Epithelial cell of esophagus (primary cell): ENCODE measurements at regions not wholly inside any gene's neighbourhood (a gene's known extent, or its start where the extent isn't known, plus 50 kb on each side); places are given as distances from the start of the nearest gene placed in this dataset.
"Not testable (repeated sequence)": the region's sequence is repeated elsewhere in the genome, so short reads cannot be mapped to it uniquely, and the experiment has no call there.

Experiments used
- DNase-seq: peaks from one replicate; pipeline ENCODE4 v3.0.0; 2010; ENCODE audit warnings: low read depth
- H3K4me3 ChIP-seq: 2 replicates; pipeline ENCODE4 v1.5.1; 2011; ENCODE audit warnings: mild to moderate bottlenecking, low read length, control low read depth
- TF ChIP-seq, protein P1 (sequence below): IDR thresholded peaks from 2 replicates; pipeline ENCODE4 v1.5.1; 2011; ENCODE audit warnings: low read depth, mild to moderate bottlenecking, low read length, control low read depth, inconsistent platforms; ENCODE audit not compliant: insufficient read depth; ENCODE audit errors: missing control alignments

DNA sequence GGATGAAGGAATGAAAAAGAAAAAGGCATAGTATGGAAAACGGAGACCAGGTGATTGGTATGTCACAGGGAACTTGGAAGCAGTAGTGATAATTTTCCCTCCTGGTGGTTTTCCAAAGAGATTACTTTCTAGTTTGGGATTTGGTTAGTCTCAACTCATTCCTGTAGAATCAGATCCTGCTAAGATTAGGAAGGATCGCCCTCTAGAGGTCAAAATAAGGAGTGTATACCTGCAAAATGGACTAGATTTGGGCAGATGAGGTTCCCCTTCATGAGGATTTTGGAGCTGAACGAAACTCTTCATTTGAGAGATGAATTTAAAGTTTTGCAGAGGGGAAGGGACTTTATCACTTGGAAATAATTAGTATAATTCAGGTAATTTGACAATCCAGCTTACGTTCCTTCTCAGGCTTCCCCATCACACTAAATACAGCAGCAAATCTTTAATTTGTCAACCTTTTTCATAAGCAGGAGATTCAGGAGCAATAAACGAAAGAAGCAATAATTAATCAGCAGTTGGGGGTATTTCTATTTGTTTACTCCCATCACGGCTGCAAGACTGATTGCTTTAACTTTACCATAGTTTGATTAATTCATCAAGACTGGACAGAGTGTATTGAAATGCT is 65.2 kb downstream of the CCDC195 start:
- H3K4me3 ChIP-seq = no peak overlapping the region
- TF ChIP-seq, protein P1, sequence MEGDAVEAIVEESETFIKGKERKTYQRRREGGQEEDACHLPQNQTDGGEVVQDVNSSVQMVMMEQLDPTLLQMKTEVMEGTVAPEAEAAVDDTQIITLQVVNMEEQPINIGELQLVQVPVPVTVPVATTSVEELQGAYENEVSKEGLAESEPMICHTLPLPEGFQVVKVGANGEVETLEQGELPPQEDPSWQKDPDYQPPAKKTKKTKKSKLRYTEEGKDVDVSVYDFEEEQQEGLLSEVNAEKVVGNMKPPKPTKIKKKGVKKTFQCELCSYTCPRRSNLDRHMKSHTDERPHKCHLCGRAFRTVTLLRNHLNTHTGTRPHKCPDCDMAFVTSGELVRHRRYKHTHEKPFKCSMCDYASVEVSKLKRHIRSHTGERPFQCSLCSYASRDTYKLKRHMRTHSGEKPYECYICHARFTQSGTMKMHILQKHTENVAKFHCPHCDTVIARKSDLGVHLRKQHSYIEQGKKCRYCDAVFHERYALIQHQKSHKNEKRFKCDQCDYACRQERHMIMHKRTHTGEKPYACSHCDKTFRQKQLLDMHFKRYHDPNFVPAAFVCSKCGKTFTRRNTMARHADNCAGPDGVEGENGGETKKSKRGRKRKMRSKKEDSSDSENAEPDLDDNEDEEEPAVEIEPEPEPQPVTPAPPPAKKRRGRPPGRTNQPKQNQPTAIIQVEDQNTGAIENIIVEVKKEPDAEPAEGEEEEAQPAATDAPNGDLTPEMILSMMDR = peak; percentile 81
- DNase-seq = peak; percentile 68

GRCh38 chr2:224647684-224648083 is 62.5 kb upstream of the CUL3 start:
- not testable (repeated sequence) for DNase-seq

DNA sequence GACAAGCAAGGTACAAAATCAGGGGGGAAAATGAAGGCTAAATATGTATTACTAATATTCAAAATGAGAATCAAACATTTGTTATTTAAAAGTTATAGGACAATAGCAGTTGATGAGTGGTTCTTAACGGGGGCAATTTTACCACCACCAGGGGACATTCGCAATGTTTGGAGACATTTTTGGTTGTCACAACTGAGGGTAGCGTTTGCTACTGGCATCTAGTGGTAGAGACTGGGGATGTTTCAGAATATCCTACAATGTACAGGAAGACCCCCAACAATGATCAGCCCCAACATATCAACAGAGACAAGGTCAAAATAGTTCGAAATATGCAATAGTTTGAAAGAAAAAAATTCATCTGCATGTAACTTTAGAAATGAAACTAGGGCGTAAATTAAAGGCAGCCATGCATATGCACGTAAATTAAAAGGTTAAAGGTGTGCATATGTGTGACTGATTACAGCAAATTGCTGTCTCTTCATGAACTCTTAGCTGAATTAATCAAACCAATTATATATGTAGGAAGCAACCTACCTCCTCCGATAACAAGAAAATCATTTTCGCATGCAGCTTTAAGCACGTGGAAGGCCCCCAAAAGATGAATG is 61.2 kb upstream of the CUL3 start:
- TF ChIP-seq, protein P1 = peak; percentile 50
- no peak overlapping the region for H3K4me3 ChIP-seq
- no peak for DNase-seq

More at GRCh38 chr2:224647684-224648083, 62.5 kb upstream of the CUL3 start:
- not testable (repeated sequence) for H3K4me3 ChIP-seq

GRCh38 chr2:224645722-224646121 is 60.6 kb upstream of the CUL3 start:
- DNase-seq = peak; percentile 39
- H3K4me3 ChIP-seq = no peak overlapping the region
- TF ChIP-seq, protein P1 = no peak

- no peak overlapping the region for H3K4me3 ChIP-seq
- TF ChIP-seq, protein P1 = no peak
- no peak for DNase-seq
Measured at GRCh38 chr2:224640679-224641078, 55.5 kb upstream of the CUL3 start.

DNA sequence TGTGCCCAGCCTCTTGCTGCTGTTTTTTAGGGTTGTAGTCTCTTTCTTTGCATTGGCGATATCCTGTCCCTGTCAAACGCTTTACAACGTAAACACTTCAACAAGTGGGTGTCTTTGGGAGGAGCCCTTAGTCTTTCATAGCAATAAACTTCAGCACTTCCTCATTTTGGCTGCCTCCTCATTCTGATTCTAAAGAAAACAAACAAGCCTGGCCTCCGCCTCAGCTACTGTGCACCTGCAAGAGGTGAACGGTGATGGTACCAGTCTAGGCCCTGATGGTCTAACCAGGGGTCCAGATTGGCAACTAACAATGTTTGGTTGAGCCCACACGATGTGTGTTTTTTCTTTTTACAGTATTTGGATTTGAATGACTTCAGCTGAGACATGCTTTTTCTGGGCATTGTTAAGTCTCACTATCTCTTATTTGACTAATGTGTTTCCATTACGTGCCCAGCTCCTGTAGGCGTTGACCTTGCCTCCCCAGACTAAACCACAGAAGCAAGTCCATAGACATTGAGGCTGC is 53.2 kb upstream of the CUL3 start:
- TF ChIP-seq, protein P1 = no peak
- H3K4me3 ChIP-seq = no peak overlapping the region
- DNase-seq = no peak
